Ovary (tissue), 3 donors: ENCODE measurements at regions not wholly inside any gene's neighbourhood (a gene's known extent, or its start where the extent isn't known, plus 50 kb on each side); places are given as distances from the start of the nearest gene placed in this dataset.

Experiments
- EP300 ChIP-seq: sonication (generic); formaldehyde crosslinking; IDR thresholded peaks from one replicate; pipeline ENCODE4 v1.6.1; 2017; ENCODE audit warnings: antibody characterized with exemption
- TF ChIP-seq, protein P1 (sequence below), 3 donors: fragments of 450-650 bp in 2 of 3; fragments of 200-600 bp in 1 of 3; IDR thresholded peaks; one replicate each; pipeline versions ENCODE4 v1.5.1 to v1.8.0; 2016 to 2022; ENCODE audit warnings: antibody characterized with exemption in 3 of 3, mild to moderate bottlenecking in 1 of 3
- donor health status: DM: no; HTN: no; CAD: no.

DNA sequence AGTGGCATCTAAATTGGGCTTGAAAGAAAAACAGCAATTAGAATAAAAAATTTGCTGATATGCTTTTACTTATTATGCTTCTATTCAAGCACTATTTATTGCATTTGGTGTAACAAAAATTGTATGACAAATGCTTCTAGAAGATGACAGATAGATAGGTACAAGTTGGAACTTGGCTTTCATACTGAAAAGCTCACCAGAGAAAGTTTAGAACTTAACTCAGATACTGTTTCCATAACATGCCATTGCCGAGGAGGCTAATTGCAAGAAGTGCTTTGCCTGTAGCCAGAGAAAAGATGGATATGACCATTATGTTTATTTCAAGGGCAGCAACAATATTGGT lies 123.8 kb downstream of the NFKBIZ start:
- no peak for TF ChIP-seq EP300
- TF ChIP-seq, protein P1, sequence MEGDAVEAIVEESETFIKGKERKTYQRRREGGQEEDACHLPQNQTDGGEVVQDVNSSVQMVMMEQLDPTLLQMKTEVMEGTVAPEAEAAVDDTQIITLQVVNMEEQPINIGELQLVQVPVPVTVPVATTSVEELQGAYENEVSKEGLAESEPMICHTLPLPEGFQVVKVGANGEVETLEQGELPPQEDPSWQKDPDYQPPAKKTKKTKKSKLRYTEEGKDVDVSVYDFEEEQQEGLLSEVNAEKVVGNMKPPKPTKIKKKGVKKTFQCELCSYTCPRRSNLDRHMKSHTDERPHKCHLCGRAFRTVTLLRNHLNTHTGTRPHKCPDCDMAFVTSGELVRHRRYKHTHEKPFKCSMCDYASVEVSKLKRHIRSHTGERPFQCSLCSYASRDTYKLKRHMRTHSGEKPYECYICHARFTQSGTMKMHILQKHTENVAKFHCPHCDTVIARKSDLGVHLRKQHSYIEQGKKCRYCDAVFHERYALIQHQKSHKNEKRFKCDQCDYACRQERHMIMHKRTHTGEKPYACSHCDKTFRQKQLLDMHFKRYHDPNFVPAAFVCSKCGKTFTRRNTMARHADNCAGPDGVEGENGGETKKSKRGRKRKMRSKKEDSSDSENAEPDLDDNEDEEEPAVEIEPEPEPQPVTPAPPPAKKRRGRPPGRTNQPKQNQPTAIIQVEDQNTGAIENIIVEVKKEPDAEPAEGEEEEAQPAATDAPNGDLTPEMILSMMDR (IDR thresholded peaks at IDR 0.05): no peak
